A673 (cell line): ENCODE measurements at regions not wholly inside any gene's neighbourhood (a gene's known extent, or its start where the extent isn't known, plus 50 kb on each side); places are given as distances from the start of the nearest gene placed in this dataset.

ENCODE experiments used
- BruUV-seq: library from RNA; stranded (reverse); fragments of 400-500 nt; replicated peaks from 2 replicates; lab custom pipeline; 2021; lab: Mats Ljungman, UMichigan
- CTCF ChIA-PET: fragments of 300-600 bp; sonication (Branson Sonifier 250); formaldehyde crosslinking; loops from one replicate; lab custom pipeline; 2022; ENCODE audit warnings: antibody characterized with exemption; lab: Charles Lee
- POLR2A ChIA-PET: fragments of 300-600 bp; sonication (Branson Sonifier 250); formaldehyde crosslinking; loops from one replicate; lab custom pipeline; 2022; ENCODE audit warnings: antibody characterized with exemption; ENCODE audit not compliant: low non-redundant PET; lab: Charles Lee
- DNase-seq: peaks from one replicate; pipeline ENCODE4 v3.0.0-alpha.2; 2015; ENCODE audit warnings: low spot score
- H3K27ac ChIP-seq: fragments of 200-600 bp; sonication (generic); 2 replicates; pipeline ENCODE4 v1.5.1; 2016; ENCODE audit warnings: mixed run types, low read depth, mild to moderate bottlenecking, mixed read lengths, antibody characterized with exemption, low read length; ENCODE audit not compliant: poor library complexity, severe bottlenecking
- H3K27me3 ChIP-seq: fragments of 200-600 bp; sonication (generic); replicated peaks from 2 replicates; pipeline ENCODE4 v1.6.1; 2017; ENCODE audit warnings: mixed run types, low read depth, mild to moderate bottlenecking, mixed read lengths, antibody characterized with exemption, low read length; ENCODE audit not compliant: insufficient read depth, poor library complexity
- H3K36me3 ChIP-seq: fragments of 200-600 bp; sonication (generic); 2 replicates; pipeline ENCODE4 v1.6.1; 2016; ENCODE audit warnings: mixed run types, mild to moderate bottlenecking, mixed read lengths, antibody characterized with exemption, low read length; ENCODE audit not compliant: insufficient read depth, poor library complexity, severe bottlenecking
- H3K4me1 ChIP-seq: fragments of 200-600 bp; sonication (generic); 2 replicates; pipeline ENCODE4 v1.6.1; 2017; ENCODE audit warnings: mixed run types, mild to moderate bottlenecking, mixed read lengths, antibody characterized with exemption, low read length; ENCODE audit not compliant: insufficient read depth, poor library complexity, severe bottlenecking
- H3K4me3 ChIP-seq: fragments of 200-600 bp; sonication (generic); 2 replicates; pipeline ENCODE4 v1.5.1; 2016; ENCODE audit warnings: low read depth, mixed run types, mild to moderate bottlenecking, mixed read lengths, low read length; ENCODE audit not compliant: poor library complexity, severe bottlenecking
- H3K9me3 ChIP-seq: fragments of 200-600 bp; sonication (generic); 2 replicates; pipeline ENCODE4 v1.6.1; 2016; ENCODE audit warnings: mixed run types, low read depth, mild to moderate bottlenecking, mixed read lengths, antibody characterized with exemption, low read length; ENCODE audit not compliant: poor library complexity, severe bottlenecking
- CTCF ChIP-seq: fragments of 300-800, 200-600 bp; sonication (generic); conservative IDR thresholded peaks from 2 replicates; pipeline ENCODE4 v1.5.1; 2017; ENCODE audit warnings: low read depth, mild to moderate bottlenecking, antibody characterized with exemption, low read length, moderate library complexity, mixed read lengths
- EZH2 ChIP-seq: fragments of 200-600 bp; sonication (generic); IDR thresholded peaks from 2 replicates; pipeline ENCODE4 v1.6.1; 2017; ENCODE audit warnings: borderline replicate concordance, low read depth, mild to moderate bottlenecking, mixed read lengths, antibody characterized with exemption, low read length; ENCODE audit not compliant: poor library complexity, severe bottlenecking
- intact Hi-C: fragments of 100-400 bp; cut with micrococcal nuclease; formaldehyde crosslinking; loops from one replicate; pipeline ENCODE4 v1.10.0; 2022; ENCODE audit not compliant: unreplicated experiment

GRCh38 chr3:43794776-43795175, 104.0 kb downstream of the ABHD5 start:
- TF ChIP-seq EZH2 (no peak), CTCF (no peak)
- H3K36me3 ChIP-seq, result no peaks in the 10 kb centered on the region
- H3K4me1 ChIP-seq, result no peaks in the 10 kb centered on the region
- no peaks in the 10 kb centered on the region for H3K27me3 ChIP-seq
- no peaks in the 10 kb centered on the region for H3K9me3 ChIP-seq
- intact Hi-C loops, result no loop called here
- CTCF ChIA-PET, result no interaction called here
- BruUV-seq, result no TSS peak
- DNase-seq, result no peak
- no peak overlapping the region for H3K4me3 ChIP-seq
- POLR2A ChIA-PET, result no interaction called here
- H3K27ac ChIP-seq, result no peak overlapping the region

DNA sequence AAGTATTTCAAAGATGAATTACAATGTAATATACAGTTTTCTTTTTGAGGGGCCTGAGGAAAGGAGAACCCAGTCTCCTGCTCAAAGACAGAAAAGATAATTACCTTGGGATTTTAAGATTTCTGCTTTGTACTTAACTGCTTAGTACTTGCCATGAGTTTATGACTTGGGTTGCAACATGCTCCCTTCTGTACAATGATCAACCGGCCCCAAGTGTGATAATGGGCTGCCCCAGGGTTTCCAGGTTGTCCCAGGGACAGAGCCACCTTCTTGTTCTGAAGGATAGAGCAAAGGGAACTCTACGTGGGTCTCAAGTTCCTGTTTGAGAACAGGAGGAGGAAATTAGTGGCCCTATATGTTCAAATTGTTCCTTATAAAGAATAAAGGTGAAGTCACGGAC, 104.8 kb downstream of the ABHD5 start:
- H3K27me3 ChIP-seq, result no peaks in the 10 kb centered on the region
- no peaks in the 10 kb centered on the region for H3K4me1 ChIP-seq
- H3K4me3 ChIP-seq, result no peak overlapping the region
- CTCF ChIA-PET, result no interaction called here
- H3K9me3 ChIP-seq, result no peaks in the 10 kb centered on the region
- H3K36me3 ChIP-seq, result no peaks in the 10 kb centered on the region
- BruUV-seq, result no TSS peak
- POLR2A ChIA-PET, result no interaction called here
- H3K27ac ChIP-seq, result no peak overlapping the region
- TF ChIP-seq CTCF (no peak), EZH2 (no peak)
- DNase-seq, result no peak
- intact Hi-C loops, result no loop called here

GRCh38 chr3:43796041-43796596, 105.4 kb downstream of the ABHD5 start:
- DNase-seq, result no peak
- CTCF ChIA-PET, result no interaction called here
- no peaks in the 10 kb centered on the region for H3K4me1 ChIP-seq
- no peaks in the 10 kb centered on the region for H3K27me3 ChIP-seq
- no peak for TF ChIP-seq CTCF
- TF ChIP-seq EZH2, result no peak
- H3K36me3 ChIP-seq, result no peaks in the 10 kb centered on the region
- intact Hi-C loops, result no loop called here
- no peaks in the 10 kb centered on the region for H3K9me3 ChIP-seq
- no TSS peak for BruUV-seq
- POLR2A ChIA-PET, result no interaction called here
- H3K27ac ChIP-seq, result no peak overlapping the region
- no peak overlapping the region for H3K4me3 ChIP-seq
